Prostate gland (tissue), 2 donors: ENCODE measurements at regions not wholly inside any gene's neighbourhood (a gene's known extent, or its start where the extent isn't known, plus 50 kb on each side); places are given as distances from the start of the nearest gene placed in this dataset.

Experiments
- POLR2AphosphoS5 ChIP-seq: sonication (generic); formaldehyde crosslinking; IDR thresholded peaks from one replicate; pipeline ENCODE4 v1.6.1; 2017; ENCODE audit warnings: antibody characterized with exemption
- TF ChIP-seq, protein P1 (sequence below), 4 experiments: fragments of 200-600 bp in 2 of 4; fragments of 450-650 bp in 2 of 4; sonication (generic) in 2 of 4; IDR thresholded peaks; 1 replicate in 3 of 4; 2 replicates in 1 of 4; pipeline ENCODE4 v1.5.1; 2016 to 2019; ENCODE audit warnings: antibody characterized with exemption in 4 of 4, mild to moderate bottlenecking in 2 of 4, moderate library complexity in 2 of 4

DNA sequence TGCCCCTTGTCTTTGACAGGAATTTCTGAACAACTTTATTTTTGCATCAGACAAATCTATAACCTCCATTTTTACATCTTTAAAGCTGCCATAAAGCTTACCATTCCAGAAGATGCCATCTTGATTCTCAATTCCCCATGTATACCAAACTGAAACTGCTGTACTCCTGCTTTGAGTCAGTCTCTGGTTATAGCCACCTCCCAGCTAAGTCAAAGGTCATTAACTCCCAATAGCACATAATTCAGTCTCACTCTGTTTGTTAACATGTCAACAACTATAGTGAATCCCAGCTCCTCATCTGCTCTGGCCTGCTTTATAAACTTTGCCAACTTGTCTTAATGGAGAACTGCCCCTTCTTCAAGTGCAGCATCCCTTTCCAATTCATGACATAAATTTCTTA, 343.6 kb downstream of the FRK start:
- TF ChIP-seq, protein P1, sequence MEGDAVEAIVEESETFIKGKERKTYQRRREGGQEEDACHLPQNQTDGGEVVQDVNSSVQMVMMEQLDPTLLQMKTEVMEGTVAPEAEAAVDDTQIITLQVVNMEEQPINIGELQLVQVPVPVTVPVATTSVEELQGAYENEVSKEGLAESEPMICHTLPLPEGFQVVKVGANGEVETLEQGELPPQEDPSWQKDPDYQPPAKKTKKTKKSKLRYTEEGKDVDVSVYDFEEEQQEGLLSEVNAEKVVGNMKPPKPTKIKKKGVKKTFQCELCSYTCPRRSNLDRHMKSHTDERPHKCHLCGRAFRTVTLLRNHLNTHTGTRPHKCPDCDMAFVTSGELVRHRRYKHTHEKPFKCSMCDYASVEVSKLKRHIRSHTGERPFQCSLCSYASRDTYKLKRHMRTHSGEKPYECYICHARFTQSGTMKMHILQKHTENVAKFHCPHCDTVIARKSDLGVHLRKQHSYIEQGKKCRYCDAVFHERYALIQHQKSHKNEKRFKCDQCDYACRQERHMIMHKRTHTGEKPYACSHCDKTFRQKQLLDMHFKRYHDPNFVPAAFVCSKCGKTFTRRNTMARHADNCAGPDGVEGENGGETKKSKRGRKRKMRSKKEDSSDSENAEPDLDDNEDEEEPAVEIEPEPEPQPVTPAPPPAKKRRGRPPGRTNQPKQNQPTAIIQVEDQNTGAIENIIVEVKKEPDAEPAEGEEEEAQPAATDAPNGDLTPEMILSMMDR (IDR thresholded peaks at IDR 0.05) = no peak
- no peak for TF ChIP-seq POLR2AphosphoS5
